ENCODE measurements at regions not wholly inside any gene's neighbourhood (a gene's known extent, or its start where the extent isn't known, plus 50 kb on each side); places are given as distances from the start of the nearest gene placed in this dataset.
A peak's percentile ranks its signal among the peaks of the same experiment; 100 is the strongest.

- no peak for TF ChIP-seq CTCF (IDR thresholded peaks at IDR 0.05; ENCODE audit: control extremely low read depth, extremely low read depth)
- H3K4me3 ChIP-seq: no peak overlapping the region
- WGBS, 2 donors: 62 to 77% methylated on average over 8 of the region's 8 CpGs
- peaks cover 0 to 2% (median 0%) of the 10 kb centered on the region in 4 donors for H3K9me3 ChIP-seq (ENCODE audit: control insufficient read depth in 4 of 4, insufficient read depth in 3 of 4, low read length in 3 of 4)
- ATAC-seq (ENCODE audit: insufficient read depth, low FRiP score) (no peak), DNase-seq (peak; percentile 23 to 56 (median 41))
- H3K36me3 ChIP-seq (ENCODE audit: control insufficient read depth in 4 of 4, insufficient read depth in 4 of 4, low read length in 4 of 4): no peaks in the 10 kb centered on the region
- H3K4me1 ChIP-seq (ENCODE audit: control insufficient read depth in 5 of 5, insufficient read depth in 5 of 5, low read length in 5 of 5): peaks cover 0 to 44% (median 15%) of the 10 kb centered on the region in 5 donors
- H3K27ac ChIP-seq (ENCODE audit: low read depth in 1 of 2, low read length in 1 of 2): peak overlapping the region in 1 of 2 donors; percentile 62
- H3K9ac ChIP-seq (ENCODE audit: insufficient read depth in 1 of 2, low read length in 2 of 2): peak overlapping the region in 1 of 2 donors; percentile 15
- no peaks in the 10 kb centered on the region for H3K27me3 ChIP-seq (ENCODE audit: control insufficient read depth in 3 of 3, insufficient read depth in 3 of 3, low read length in 2 of 3)
Observed at GRCh38 chr2:217247476-217247875, 387.6 kb upstream of the TNP1 start.

- no peak overlapping the region for H3K9ac ChIP-seq (ENCODE audit: insufficient read depth in 1 of 2, low read length in 2 of 2)
- no peak for TF ChIP-seq CTCF (IDR thresholded peaks at IDR 0.05; ENCODE audit: control extremely low read depth, extremely low read depth)
- DNase-seq (no peak), ATAC-seq (ENCODE audit: insufficient read depth, low FRiP score) (no peak)
- H3K9me3 ChIP-seq (ENCODE audit: control insufficient read depth in 4 of 4, insufficient read depth in 3 of 4, low read length in 3 of 4): peaks cover 0 to 2% (median 0%) of the 10 kb centered on the region in 4 donors
- WGBS, 2 donors: 85 to 86% methylated on average over 6 of the region's 6 CpGs
- H3K4me3 ChIP-seq: no peak overlapping the region
- H3K36me3 ChIP-seq (ENCODE audit: control insufficient read depth in 4 of 4, insufficient read depth in 4 of 4, low read length in 4 of 4): no peaks in the 10 kb centered on the region
- H3K27ac ChIP-seq (ENCODE audit: low read depth in 1 of 2, low read length in 1 of 2): no peak overlapping the region
- H3K4me1 ChIP-seq (ENCODE audit: control insufficient read depth in 5 of 5, insufficient read depth in 5 of 5, low read length in 5 of 5): peaks cover 0 to 39% (median 15%) of the 10 kb centered on the region in 5 donors
- no peaks in the 10 kb centered on the region for H3K27me3 ChIP-seq (ENCODE audit: control insufficient read depth in 3 of 3, insufficient read depth in 3 of 3, low read length in 2 of 3)
Observed at GRCh38 chr2:217246108-217246507, 386.2 kb upstream of the TNP1 start.

- Histone ChIP-seq H3K27me3 (ENCODE audit: control insufficient read depth in 3 of 3, insufficient read depth in 3 of 3, low read length in 2 of 3) (no peaks in the 10 kb centered on the region), H3K9ac (ENCODE audit: insufficient read depth in 1 of 2, low read length in 2 of 2) (no peak overlapping the region), H3K27ac (ENCODE audit: low read depth in 1 of 2, low read length in 1 of 2) (no peak overlapping the region), H3K36me3 (ENCODE audit: control insufficient read depth in 4 of 4, insufficient read depth in 4 of 4, low read length in 4 of 4) (no peaks in the 10 kb centered on the region), H3K4me1 (ENCODE audit: control insufficient read depth in 5 of 5, insufficient read depth in 5 of 5, low read length in 5 of 5) (peaks cover 0 to 26% (median 7%) of the 10 kb centered on the region in 5 donors), H3K9me3 (ENCODE audit: control insufficient read depth in 4 of 4, insufficient read depth in 3 of 4, low read length in 3 of 4) (peaks cover 0 to 2% (median 0%) of the 10 kb centered on the region in 4 donors), H3K4me3 (no peak overlapping the region)
- TF ChIP-seq CTCF (IDR thresholded peaks at IDR 0.05; ENCODE audit: control extremely low read depth, extremely low read depth): no peak
- ATAC-seq (ENCODE audit: insufficient read depth, low FRiP score) (no peak), DNase-seq (no peak)
- 92% methylated on average over 4 of the region's 4 CpGs for WGBS, 2 donors
Observed at GRCh38 chr2:217244815-217245214, 385.0 kb upstream of the TNP1 start.

- DNase-seq (no peak), ATAC-seq (ENCODE audit: insufficient read depth, low FRiP score) (no peak)
- peaks cover 0 to 2% (median 0%) of the 10 kb centered on the region in 4 donors for H3K9me3 ChIP-seq (ENCODE audit: control insufficient read depth in 4 of 4, insufficient read depth in 3 of 4, low read length in 3 of 4)
- H3K27ac ChIP-seq (ENCODE audit: low read depth in 1 of 2, low read length in 1 of 2): no peak overlapping the region
- no peak overlapping the region for H3K4me3 ChIP-seq
- H3K36me3 ChIP-seq (ENCODE audit: control insufficient read depth in 4 of 4, insufficient read depth in 4 of 4, low read length in 4 of 4): no peaks in the 10 kb centered on the region
- no peak for TF ChIP-seq CTCF (IDR thresholded peaks at IDR 0.05; ENCODE audit: control extremely low read depth, extremely low read depth)
- H3K9ac ChIP-seq (ENCODE audit: insufficient read depth in 1 of 2, low read length in 2 of 2): no peak overlapping the region
- 95 to 98% methylated on average over 3 of the region's 3 CpGs for WGBS, 2 donors
- no peaks in the 10 kb centered on the region for H3K27me3 ChIP-seq (ENCODE audit: control insufficient read depth in 3 of 3, insufficient read depth in 3 of 3, low read length in 2 of 3)
- peaks cover 0 to 8% (median 2%) of the 10 kb centered on the region in 5 donors for H3K4me1 ChIP-seq (ENCODE audit: control insufficient read depth in 5 of 5, insufficient read depth in 5 of 5, low read length in 5 of 5)
Observed at GRCh38 chr2:217242947-217243346, 383.1 kb upstream of the TNP1 start.
